Stimulated activated CD8-positive, alpha-beta memory T cell treated with anti-CD3 and anti-CD28 coated beads, Interleukin-4, amount 100 ng/mL, for 24 hours (primary cell): ENCODE measurements at regions not wholly inside any gene's neighbourhood (a gene's known extent, or its start where the extent isn't known, plus 50 kb on each side); places are given as distances from the start of the nearest gene placed in this dataset.

ENCODE experiments used
- DNase-seq: peaks from one replicate; pipeline ENCODE4 v3.0.0-alpha.2; 2020; ENCODE audit warnings: low read depth

GRCh38 chr15:96524676-96525417, 194.3 kb downstream of the NR2F2 start:
- DNase-seq = no peak

DNA sequence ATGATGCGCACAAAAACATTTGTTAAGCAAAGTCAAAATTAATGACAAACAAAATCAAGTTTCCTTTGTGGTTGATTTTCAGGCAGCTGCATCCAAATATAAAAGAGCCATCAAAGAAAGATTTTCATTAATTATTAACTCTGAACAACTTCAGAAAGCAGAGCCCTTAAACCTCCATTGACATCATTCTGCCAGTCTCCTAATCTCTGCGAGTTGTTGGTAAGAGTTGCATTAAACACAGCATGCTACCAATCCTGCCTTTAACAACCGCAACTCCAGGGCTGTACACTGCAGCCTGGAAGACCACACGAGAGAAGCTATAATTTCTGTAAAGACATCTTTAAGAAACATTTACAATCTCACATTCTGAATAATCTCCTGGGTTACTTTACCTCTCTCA, 204.6 kb downstream of the NR2F2 start:
- no peak for DNase-seq

DNA sequence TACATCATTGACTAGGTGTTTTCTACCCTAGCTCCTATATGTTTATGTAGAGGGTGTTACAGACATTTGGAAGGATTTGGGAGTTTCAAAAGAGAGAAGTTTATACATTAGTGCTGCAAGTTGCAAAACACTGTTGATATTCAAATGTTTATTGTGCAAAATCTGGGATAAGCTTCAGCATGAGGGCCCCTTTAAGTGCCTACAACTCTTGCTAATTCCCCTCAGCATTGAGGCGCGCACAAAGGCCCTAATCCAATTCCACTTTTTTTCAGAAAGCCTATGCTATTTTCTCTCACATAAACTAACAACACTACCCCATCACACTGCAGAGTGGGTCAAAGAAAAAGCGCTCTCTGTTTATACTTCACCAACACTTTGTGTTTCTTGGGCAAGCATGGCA, 208.0 kb downstream of the NR2F2 start:
- no peak for DNase-seq

DNA sequence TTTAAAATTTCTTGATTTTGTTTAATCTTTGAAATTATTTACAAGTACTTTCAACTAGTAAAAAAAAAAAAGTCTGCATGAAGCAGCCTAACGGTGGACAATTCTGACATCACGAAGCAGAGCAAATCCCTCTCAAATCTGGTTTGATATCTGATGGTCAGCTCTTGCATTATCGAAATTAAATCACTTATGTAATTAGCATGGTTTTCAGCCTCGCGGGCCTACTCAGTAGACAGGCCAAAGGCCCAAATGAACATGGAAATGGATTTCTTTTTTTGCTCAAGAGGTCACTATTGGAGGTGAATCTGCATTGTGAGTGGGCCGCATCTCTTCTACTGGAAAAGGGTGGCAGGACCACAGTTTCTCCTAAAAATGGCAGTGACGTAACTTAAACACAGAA, 209.8 kb downstream of the NR2F2 start:
- no peak for DNase-seq

DNA sequence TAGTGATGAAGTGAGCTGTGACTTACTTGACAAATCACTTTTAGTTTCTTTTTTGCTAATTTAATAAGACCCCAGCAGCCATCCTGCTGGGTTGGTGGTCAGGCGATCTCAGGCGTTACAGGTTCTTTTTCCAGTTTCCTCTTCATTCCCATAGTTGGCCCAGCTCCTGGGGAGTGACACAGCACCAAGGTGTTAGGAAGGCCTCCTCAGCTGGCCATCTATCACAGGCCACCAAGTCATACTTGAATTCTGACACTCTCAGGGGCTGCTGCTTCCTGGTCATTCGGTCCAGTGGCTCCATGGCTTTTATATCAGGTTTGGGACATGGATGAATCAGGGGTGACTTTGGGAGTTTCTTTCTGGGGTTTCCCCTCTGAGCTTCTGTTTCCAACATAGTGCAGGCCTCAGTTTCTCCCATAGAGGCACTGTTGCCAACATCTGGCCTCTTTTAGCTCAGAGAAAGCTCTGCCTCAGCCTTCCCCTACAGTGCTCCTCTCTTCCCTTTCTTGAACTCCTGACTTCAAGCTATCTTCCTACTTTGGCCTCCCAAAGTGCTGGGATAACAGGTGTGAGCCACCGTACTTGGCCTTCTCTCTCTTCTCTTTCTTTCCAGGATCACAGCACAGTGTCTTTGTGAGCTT, 211.8 kb downstream of the NR2F2 start:
- DNase-seq = no peak

DNA sequence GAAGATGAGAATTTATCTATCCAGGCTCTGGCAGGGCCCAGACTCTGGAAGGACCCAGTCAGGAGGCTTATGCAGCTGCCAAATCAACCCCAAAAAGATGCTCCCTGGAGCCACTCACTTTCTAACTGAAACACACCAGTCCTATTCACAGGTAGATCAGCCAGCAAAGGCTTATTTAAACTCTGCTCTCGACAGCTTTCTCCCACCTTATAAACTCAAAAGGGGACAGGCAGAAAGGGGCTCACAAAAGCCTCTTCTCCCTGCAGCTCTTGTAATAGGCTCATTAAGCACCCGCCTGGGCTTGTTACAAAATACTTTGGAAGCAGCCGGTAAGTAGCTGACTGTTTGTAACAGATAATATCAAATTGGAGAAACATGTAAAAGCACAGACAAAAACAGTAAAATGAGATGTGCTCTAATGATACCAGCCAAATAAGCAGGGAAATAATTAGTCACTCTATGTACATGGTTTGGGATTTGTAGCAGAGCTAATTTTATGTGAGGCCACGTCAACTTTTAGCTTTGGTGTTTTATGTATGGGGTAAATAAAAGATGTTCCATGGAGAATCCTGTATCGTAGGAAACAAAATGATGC, 213.8 kb downstream of the NR2F2 start:
- no peak for DNase-seq

DNA sequence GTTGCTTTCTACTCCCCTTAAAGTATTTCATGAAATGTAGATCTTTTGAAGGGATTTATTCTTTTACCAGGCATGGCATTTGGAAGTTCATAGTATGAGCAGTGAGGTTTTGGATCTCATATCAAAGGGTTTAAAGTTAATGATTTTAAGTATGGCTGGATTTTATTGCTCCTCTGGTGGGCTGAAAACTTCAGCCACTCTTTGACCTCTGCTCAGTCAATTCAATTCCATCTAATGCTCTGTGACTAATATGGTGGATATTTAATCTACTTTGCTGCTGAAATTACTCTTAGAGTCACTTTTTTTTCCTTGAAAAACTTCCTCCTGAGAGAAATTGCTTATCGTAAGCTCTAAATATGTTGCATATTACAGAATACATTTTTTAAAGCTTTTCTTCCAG, 218.6 kb downstream of the NR2F2 start:
- DNase-seq = no peak

- no peak for DNase-seq
Observed at GRCh38 chr15:96551196-96551595, 220.7 kb downstream of the NR2F2 start.

GRCh38 chr15:96551722-96552121, 221.2 kb downstream of the NR2F2 start:
- no peak for DNase-seq

DNA sequence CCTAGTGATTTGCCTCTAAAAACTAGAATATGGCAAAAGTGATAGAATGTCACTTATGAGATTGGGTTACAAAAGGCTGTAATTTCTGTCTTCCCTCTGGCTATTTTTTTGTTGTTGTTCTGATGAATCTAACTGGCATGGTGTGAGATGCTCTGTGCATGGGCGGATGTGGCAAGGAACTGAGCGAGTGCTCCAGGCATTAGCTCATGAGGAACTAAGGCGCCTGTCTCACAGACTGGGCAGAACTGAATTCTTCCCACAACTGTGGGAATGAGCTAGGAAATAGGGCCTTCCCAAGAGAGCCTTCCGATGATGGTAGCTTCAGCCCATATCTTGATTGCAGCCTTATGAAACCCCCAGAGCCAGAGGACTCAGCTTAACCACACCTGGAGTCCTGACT, 222.5 kb downstream of the NR2F2 start:
- no peak for DNase-seq

- no peak for DNase-seq
Observed at GRCh38 chr15:96553451-96553850, 223.0 kb downstream of the NR2F2 start.

GRCh38 chr15:96553931-96554330, 223.4 kb downstream of the NR2F2 start:
- DNase-seq = no peak

- DNase-seq = no peak
Observed at GRCh38 chr15:96554541-96554940, 224.0 kb downstream of the NR2F2 start.

DNA sequence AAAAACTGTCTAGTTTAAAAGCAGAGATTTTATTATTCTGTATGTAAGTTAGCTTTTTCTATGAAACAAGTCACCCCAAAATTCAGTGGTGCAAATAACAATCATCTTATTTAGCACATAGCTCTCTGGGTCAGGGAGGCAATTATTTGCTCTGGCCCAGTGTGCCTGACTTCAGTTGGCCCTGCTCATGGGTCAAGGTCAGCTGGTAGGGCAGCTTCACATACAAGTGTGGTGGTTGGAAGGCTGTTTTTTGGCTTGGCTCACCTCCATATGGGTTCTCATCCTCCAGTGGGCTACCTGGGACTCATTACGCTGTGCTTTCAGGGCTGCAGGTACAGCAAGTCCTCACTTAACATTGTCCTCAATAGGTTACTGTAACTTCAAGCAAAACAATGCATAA, 228.6 kb downstream of the NR2F2 start:
- no peak for DNase-seq

GRCh38 chr15:96559631-96560030, 229.1 kb downstream of the NR2F2 start:
- no peak for DNase-seq

DNA sequence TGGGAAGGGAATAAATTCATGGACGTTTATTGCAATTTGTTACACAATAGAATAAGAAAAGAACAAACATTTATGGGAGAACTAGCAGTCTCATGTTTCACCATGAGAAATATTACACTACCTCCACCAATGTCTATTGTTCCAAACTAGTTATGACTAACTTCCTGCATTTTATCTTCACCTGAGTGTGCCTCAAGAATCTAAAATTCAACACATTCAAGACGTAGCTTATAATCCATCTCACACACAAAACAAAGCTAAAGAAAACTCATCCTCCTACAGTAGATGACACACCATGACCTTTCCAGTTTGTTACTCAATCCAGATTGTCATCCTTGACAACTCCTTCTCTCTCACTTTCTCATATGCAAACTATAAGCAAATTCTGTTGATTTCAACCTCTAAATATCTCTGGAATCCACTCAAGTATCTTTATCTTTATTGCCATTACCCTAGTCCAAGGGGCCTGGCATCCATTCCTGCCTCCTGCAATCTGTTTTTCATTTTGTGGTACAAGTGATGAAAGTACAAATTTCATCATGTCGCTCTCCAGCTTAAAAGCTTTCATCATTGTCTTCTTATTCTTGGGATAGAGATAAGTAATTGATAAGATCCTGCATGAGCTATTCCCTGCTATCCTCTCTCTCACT, 229.9 kb downstream of the NR2F2 start:
- DNase-seq = no peak

GRCh38 chr15:96561593-96561992, 231.1 kb downstream of the NR2F2 start:
- DNase-seq = no peak

GRCh38 chr15:96564546-96564945, 234.0 kb downstream of the NR2F2 start:
- no peak for DNase-seq

- no peak for DNase-seq
Observed at GRCh38 chr15:96565266-96565665, 234.8 kb downstream of the NR2F2 start.

DNA sequence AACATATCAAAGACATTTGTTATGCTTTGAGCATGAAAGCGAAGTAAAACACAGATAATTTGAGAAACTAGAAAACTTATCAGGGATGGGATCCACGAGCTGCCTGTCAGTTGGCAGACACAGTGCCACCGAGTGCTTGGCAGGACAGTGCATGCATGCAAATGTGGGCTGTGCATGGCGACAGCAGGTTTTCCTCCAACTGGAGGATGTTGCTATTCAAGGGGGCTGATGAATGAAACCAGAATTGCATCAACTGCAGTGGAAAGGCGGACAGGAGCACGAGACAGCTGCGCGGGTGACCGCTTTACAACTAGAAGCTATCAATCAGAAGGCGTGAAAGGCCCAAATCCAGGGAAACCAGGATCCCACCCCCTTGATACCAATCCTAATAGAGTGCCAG, 244.3 kb downstream of the NR2F2 start:
- no peak for DNase-seq

DNA sequence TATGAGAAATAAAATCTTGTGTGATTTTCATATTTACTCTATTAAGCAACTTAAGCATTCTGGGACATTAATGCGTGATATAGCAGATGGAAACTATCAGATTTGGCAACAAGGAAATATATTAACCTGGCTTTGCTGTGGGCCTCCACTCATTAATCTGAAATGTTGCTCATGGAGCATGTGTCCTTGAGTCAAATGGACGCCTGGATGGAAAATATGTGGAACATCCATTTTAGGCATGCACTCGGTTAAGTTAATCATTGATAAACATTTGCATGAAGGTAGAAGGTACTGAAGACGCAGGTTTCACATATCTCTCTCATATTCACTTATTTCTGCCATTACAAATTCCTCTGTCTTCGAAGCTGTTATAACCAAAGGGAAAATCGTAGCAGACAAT, 246.1 kb downstream of the NR2F2 start:
- DNase-seq = no peak

DNA sequence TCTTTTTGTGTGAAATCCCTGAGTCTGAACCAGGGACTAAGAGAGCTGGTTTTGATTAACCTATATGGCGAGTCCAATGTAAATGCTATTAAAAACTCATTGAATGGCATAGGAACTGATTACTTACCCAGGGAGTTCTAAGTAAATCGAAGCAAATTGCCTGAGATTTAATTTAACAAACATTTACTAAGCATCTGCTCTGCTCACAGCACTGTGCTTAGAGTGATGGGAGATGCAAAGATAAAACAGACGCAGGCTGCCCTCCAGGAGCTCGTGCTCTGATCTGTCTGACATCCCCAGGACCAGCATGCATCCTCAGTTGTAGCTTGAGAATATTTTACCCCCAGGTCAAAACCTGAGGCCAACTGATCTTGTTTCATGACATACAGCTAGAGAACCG, 247.9 kb downstream of the NR2F2 start:
- no peak for DNase-seq

DNA sequence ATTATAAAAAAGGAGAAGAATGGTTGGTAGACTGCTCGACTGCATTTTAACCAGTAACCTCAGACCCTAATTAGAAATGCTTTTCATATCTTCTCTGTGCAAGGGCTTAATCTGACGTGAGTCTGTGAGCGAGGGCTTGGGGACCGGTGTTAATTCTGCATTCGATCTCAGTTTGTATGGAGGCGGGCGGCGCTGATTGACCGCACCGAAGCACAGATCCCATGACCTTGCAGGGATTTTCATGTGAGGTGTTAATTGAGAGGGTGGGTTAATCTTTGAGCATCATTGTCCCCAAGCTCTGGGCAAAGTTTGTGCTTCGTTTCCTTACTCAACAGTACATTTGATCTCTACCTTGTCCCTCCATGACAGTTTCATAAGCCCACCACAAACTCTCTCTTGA, 250.9 kb downstream of the NR2F2 start:
- DNase-seq = no peak
